Suprapubic skin (tissue), 4 donors: ENCODE measurements at regions not wholly inside any gene's neighbourhood (a gene's known extent, or its start where the extent isn't known, plus 50 kb on each side); places are given as distances from the start of the nearest gene placed in this dataset.
"Not testable (repeated sequence)": the region's sequence is repeated elsewhere in the genome, so short reads cannot be mapped to it uniquely, and the experiment has no call there.

ENCODE experiments used
- DNase-seq, 2 donors: peaks; one replicate each; pipeline ENCODE4 v3.0.0-alpha.2; 2019; ENCODE audit warnings: low spot score in 2 of 2
- H3K27ac ChIP-seq: fragments of 200-600 bp; sonication (generic); one replicate; pipeline ENCODE4 v1.5.1; 2019
- H3K27me3 ChIP-seq: fragments of 200-600 bp; sonication (generic); one replicate; pipeline ENCODE4 v1.5.1; 2019
- H3K36me3 ChIP-seq: fragments of 200-600 bp; sonication (generic); one replicate; pipeline ENCODE4 v1.5.1; 2019
- H3K4me1 ChIP-seq: fragments of 200-600 bp; sonication (generic); one replicate; pipeline ENCODE4 v1.5.1; 2019
- H3K4me3 ChIP-seq: fragments of 200-600 bp; sonication (generic); one replicate; pipeline ENCODE4 v1.5.1; 2019; ENCODE audit warnings: mild to moderate bottlenecking
- H3K9me3 ChIP-seq: fragments of 200-600 bp; sonication (generic); one replicate; pipeline ENCODE4 v1.5.1; 2019
- CTCF ChIP-seq, 2 donors: fragments of 200-600 bp in 1 of 2; fragments of 450-650 bp in 1 of 2; sonication (generic) in 1 of 2; IDR thresholded peaks; one replicate each; pipeline ENCODE4 v1.5.1; 2016 to 2019; ENCODE audit warnings: antibody characterized with exemption in 2 of 2, mild to moderate bottlenecking in 1 of 2, moderate library complexity in 1 of 2
- EP300 ChIP-seq: sonication (generic); formaldehyde crosslinking; IDR thresholded peaks from one replicate; pipeline ENCODE4 v1.6.1; 2017; ENCODE audit warnings: antibody characterized with exemption
- POLR2A ChIP-seq, 2 donors: fragments of 450-650 bp; IDR thresholded peaks; one replicate each; pipeline ENCODE4 v1.6.1; 2017; ENCODE audit warnings: antibody characterized with exemption in 2 of 2, mild to moderate bottlenecking in 2 of 2, moderate library complexity in 2 of 2
- POLR2AphosphoS5 ChIP-seq, 3 donors: sonication (generic); formaldehyde crosslinking; IDR thresholded peaks; one replicate each; pipeline ENCODE4 v1.6.1; 2017; ENCODE audit warnings: antibody characterized with exemption in 3 of 3
- WGBS: methylation state at CpG from one replicate; pipeline ENCODE4 v1.1.5; 2018; 5-methylcytosine and 5-hydroxymethylcytosine counted together

- TF ChIP-seq POLR2A (IDR thresholded peaks at IDR 0.05) (no peak), EP300 (no peak), POLR2AphosphoS5 (IDR thresholded peaks at IDR 0.05) (no peak), CTCF (IDR thresholded peaks at IDR 0.05) (no peak)
- WGBS: 94% methylated on average over 3 of the region's 3 CpGs
- Histone ChIP-seq H3K27ac (no peak overlapping the region), H3K27me3 (no peaks in the 10 kb centered on the region), H3K4me3 (no peak overlapping the region), H3K9me3 (no peaks in the 10 kb centered on the region), H3K36me3 (no peaks in the 10 kb centered on the region), H3K4me1 (no peaks in the 10 kb centered on the region)
- no peak for DNase-seq
These were observed 846.7 kb downstream of the EPHA3 start for GRCh38 chr3:89954137-89954536.

- no peaks in the 10 kb centered on the region for H3K27me3 ChIP-seq
- H3K36me3 ChIP-seq: no peaks in the 10 kb centered on the region
- no peaks in the 10 kb centered on the region for H3K9me3 ChIP-seq
- H3K27ac ChIP-seq: no peak overlapping the region
- no peaks in the 10 kb centered on the region for H3K4me1 ChIP-seq
- DNase-seq: no peak
- H3K4me3 ChIP-seq: no peak overlapping the region
- no peak for TF ChIP-seq EP300
- TF ChIP-seq POLR2AphosphoS5 (IDR thresholded peaks at IDR 0.05): no peak
- TF ChIP-seq POLR2A (IDR thresholded peaks at IDR 0.05): no peak
- TF ChIP-seq CTCF (IDR thresholded peaks at IDR 0.05): no peak
These were observed 847.7 kb downstream of the EPHA3 start for GRCh38 chr3:89955156-89955555.

DNA sequence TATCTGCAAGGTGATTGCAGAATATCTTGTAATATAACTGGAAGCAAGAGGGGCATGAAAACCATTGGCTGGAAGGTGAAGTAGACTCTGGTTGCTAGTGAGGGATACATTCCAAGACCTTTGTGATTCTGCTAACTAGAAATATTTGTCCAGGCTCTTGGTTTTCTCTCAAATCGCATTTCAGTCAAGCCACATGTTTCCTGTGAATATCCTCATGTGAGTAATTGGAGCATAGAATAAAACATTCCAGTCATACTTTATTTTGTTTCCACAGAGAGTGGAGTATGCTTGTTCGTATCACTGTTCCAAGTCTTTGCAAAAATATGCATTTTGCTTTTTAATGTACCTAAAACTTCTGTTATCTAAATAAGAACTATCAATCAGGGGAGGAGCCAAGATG lies 850.0 kb downstream of the EPHA3 start:
- no peak overlapping the region for H3K27ac ChIP-seq
- no peak overlapping the region for H3K4me3 ChIP-seq
- TF ChIP-seq EP300 (no peak), POLR2A (IDR thresholded peaks at IDR 0.05) (no peak), CTCF (IDR thresholded peaks at IDR 0.05) (no peak), POLR2AphosphoS5 (IDR thresholded peaks at IDR 0.05) (no peak)
- H3K9me3 ChIP-seq: no peaks in the 10 kb centered on the region
- no peaks in the 10 kb centered on the region for H3K36me3 ChIP-seq
- H3K4me1 ChIP-seq: no peaks in the 10 kb centered on the region
- H3K27me3 ChIP-seq: no peaks in the 10 kb centered on the region
- DNase-seq: no peak
- WGBS: 50% methylated on average over 2 of the region's 2 CpGs

DNA sequence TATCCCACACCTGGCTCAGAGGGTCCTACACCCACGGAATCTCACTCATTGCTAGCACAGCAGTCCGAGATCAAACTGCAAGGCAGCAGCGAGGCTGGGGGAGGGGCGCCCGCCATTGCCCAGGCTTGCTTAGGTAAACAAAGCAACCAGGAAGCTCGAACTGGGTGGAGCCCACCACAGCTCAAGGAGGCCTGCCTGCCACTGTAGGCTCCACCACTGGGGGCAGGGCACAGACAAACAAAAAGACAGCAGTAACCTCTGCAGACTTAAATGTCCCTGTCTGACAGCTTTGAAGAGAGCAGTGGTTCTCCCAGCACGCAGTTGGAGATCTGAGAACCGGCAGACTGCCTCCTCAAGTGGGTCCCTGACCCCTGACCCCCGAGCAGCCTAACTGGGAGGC lies 850.7 kb downstream of the EPHA3 start:
- not testable (repeated sequence) for H3K27me3 ChIP-seq, H3K36me3 ChIP-seq, H3K4me1 ChIP-seq, H3K9me3 ChIP-seq, H3K27ac ChIP-seq, H3K4me3 ChIP-seq, DNase-seq
- 82% methylated on average over 6 of the region's 9 CpGs for WGBS

- no peak overlapping the region for H3K4me3 ChIP-seq
- no peak for DNase-seq
- H3K9me3 ChIP-seq: peaks cover 3% of the 10 kb centered on the region
- no peak overlapping the region for H3K27ac ChIP-seq
- H3K27me3 ChIP-seq: no peaks in the 10 kb centered on the region
- TF ChIP-seq EP300: no peak
- no peak for TF ChIP-seq POLR2A (IDR thresholded peaks at IDR 0.05)
- TF ChIP-seq POLR2AphosphoS5 (IDR thresholded peaks at IDR 0.05): no peak
- TF ChIP-seq CTCF (IDR thresholded peaks at IDR 0.05): no peak
- H3K4me1 ChIP-seq: no peaks in the 10 kb centered on the region
- no peaks in the 10 kb centered on the region for H3K36me3 ChIP-seq
These were observed 856.9 kb downstream of the EPHA3 start for GRCh38 chr3:89964347-89964746.

- H3K4me1 ChIP-seq: no peaks in the 10 kb centered on the region
- H3K36me3 ChIP-seq: no peaks in the 10 kb centered on the region
- H3K4me3 ChIP-seq: no peak overlapping the region
- TF ChIP-seq EP300: no peak
- no peak for TF ChIP-seq POLR2AphosphoS5 (IDR thresholded peaks at IDR 0.05)
- TF ChIP-seq CTCF (IDR thresholded peaks at IDR 0.05): no peak
- TF ChIP-seq POLR2A (IDR thresholded peaks at IDR 0.05): no peak
- H3K27me3 ChIP-seq: no peaks in the 10 kb centered on the region
- no peak for DNase-seq
- peaks cover 3% of the 10 kb centered on the region for H3K9me3 ChIP-seq
- 70% methylated on average over 5 of the region's 5 CpGs for WGBS
- H3K27ac ChIP-seq: no peak overlapping the region
These were observed 859.6 kb downstream of the EPHA3 start for GRCh38 chr3:89966877-89967665.
